ENCODE measurements at regions not wholly inside any gene's neighbourhood (a gene's known extent, or its start where the extent isn't known, plus 50 kb on each side); places are given as distances from the start of the nearest gene placed in this dataset.
"Not testable (repeated sequence)": the region's sequence is repeated elsewhere in the genome, so short reads cannot be mapped to it uniquely, and the experiment has no call there.

DNA sequence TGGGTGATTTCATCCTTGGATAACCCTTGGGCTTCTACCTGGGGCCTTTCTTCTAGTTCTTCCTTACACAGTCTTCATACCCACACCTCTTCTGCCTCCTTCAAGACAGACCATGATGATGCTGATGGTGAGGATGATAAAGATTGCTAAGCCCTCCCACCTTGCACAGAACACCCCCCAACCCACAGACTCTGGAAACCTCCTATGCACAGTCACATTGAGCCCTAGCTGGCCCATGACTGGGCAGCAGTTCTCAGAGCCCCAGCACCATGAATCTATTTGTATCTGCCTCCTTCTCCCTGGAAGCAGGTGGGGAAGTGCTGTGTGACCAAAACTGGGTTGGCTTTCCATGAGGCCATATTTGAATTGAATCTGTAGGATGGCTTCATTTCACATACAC is 99.8 kb downstream of the EN1 start:
- H3K79me2 ChIP-seq, result no peaks in the 10 kb centered on the region
- no peaks in the 10 kb centered on the region for H3K4me1 ChIP-seq
- TF ChIP-seq CTCF (IDR thresholded peaks at IDR 0.05), result no peak
- H3K27ac ChIP-seq, result no peak overlapping the region
- no peak overlapping the region for H3K9ac ChIP-seq
- H3K4me2 ChIP-seq (ENCODE audit: low read length), result no peak overlapping the region
- no peak overlapping the region for H3K4me3 ChIP-seq (ENCODE audit: low read depth, low read length)
- H3K9me3 ChIP-seq (ENCODE audit: control insufficient read depth, low read length), result no peaks in the 10 kb centered on the region
- no peaks in the 10 kb centered on the region for H3K27me3 ChIP-seq (ENCODE audit: control insufficient read depth, insufficient read depth, low read length)
- no peak overlapping the region for H2AFZ ChIP-seq
- H3K36me3 ChIP-seq (ENCODE audit: control insufficient read depth, insufficient read depth, low read length), result no peaks in the 10 kb centered on the region

GRCh38 chr2:118747066-118747465 is 100.4 kb downstream of the EN1 start:
- Histone ChIP-seq H3K36me3 (ENCODE audit: control insufficient read depth, insufficient read depth, low read length) (no peaks in the 10 kb centered on the region), H3K27ac (no peak overlapping the region), H3K27me3 (ENCODE audit: control insufficient read depth, insufficient read depth, low read length) (no peaks in the 10 kb centered on the region), H3K4me1 (no peaks in the 10 kb centered on the region), H3K4me2 (ENCODE audit: low read length) (no peak overlapping the region), H3K4me3 (ENCODE audit: low read depth, low read length) (no peak overlapping the region), H2AFZ (no peak overlapping the region), H3K9me3 (ENCODE audit: control insufficient read depth, low read length) (no peaks in the 10 kb centered on the region), H3K79me2 (no peaks in the 10 kb centered on the region), H3K9ac (no peak overlapping the region)
- TF ChIP-seq CTCF (IDR thresholded peaks at IDR 0.05), result no peak

GRCh38 chr2:118744682-118745181 is 102.7 kb downstream of the EN1 start:
- H3K9me3 ChIP-seq (ENCODE audit: control insufficient read depth, low read length); H3K4me3 ChIP-seq (ENCODE audit: low read depth, low read length); H3K4me2 ChIP-seq (ENCODE audit: low read length); H3K27ac ChIP-seq; H3K9ac ChIP-seq; H3K4me1 ChIP-seq; H3K27me3 ChIP-seq (ENCODE audit: control insufficient read depth, insufficient read depth, low read length); H3K79me2 ChIP-seq; H2AFZ ChIP-seq; H3K36me3 ChIP-seq (ENCODE audit: control insufficient read depth, insufficient read depth, low read length): not testable (repeated sequence)

DNA sequence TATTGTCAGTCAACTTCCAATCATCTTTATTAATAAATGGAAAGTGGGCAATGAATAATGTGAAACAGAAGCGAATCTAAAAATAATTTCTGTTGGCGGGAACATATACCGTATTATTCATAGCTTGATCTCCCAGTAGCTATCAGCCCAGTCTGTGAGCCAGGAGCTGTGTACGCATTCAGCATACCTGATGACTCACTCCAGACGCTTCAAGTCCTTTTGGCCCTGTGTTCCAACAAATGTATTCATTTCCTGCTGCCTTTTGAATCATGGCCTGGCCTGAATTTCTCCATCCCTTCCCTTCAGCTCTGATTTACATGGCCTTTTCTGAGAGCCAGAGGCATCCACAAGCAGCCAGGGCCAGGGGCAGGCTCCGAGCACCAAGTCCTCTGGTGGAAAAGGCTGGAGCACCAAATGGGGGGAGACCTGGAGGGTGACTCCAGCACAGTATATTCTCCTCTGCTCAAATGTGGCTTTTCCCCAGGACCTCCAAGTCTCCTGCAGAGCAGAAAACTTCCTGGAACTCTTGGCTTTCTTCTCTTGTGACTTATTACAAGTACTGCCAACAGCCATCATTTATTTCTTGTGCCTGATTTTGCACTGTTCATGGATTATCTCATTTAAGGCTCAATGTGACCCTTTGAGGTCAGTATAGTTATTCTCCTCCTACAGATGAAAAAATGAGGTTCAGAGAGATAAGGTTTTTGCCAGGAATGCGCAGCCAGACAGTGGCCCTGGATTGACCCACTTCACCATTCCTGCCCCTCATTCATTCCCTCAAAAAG is 108.7 kb downstream of the EN1 start:
- Histone ChIP-seq H3K27me3 (ENCODE audit: control insufficient read depth, insufficient read depth, low read length) (no peaks in the 10 kb centered on the region), H3K4me1 (no peaks in the 10 kb centered on the region), H3K4me3 (ENCODE audit: low read depth, low read length) (no peak overlapping the region), H3K9ac (no peak overlapping the region), H3K9me3 (ENCODE audit: control insufficient read depth, low read length) (no peaks in the 10 kb centered on the region), H3K27ac (no peak overlapping the region), H3K4me2 (ENCODE audit: low read length) (no peak overlapping the region), H3K79me2 (no peaks in the 10 kb centered on the region), H2AFZ (no peak overlapping the region), H3K36me3 (ENCODE audit: control insufficient read depth, insufficient read depth, low read length) (no peaks in the 10 kb centered on the region)
- TF ChIP-seq CTCF (IDR thresholded peaks at IDR 0.05), result no peak

DNA sequence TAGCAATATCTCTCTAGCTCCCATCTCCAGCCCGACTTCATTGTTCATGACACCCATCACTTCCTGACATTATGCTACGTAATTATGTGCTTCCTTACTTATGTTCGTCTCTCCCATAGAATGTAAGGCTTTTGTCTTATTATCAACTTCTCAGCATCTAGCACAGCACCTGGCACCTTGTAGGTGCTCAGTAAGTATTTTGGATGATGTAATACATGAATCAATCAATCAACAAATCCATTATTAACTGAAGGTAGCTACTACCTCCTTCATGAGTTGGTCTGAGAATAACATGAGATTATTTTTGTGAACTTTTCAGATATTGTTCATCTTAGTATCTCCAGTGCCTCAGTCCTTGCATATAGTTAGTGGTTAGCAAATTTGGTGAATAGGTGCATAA is 109.3 kb downstream of the EN1 start:
- no peak overlapping the region for H3K9ac ChIP-seq
- no peak overlapping the region for H3K4me2 ChIP-seq (ENCODE audit: low read length)
- H3K4me3 ChIP-seq (ENCODE audit: low read depth, low read length), result no peak overlapping the region
- H3K9me3 ChIP-seq (ENCODE audit: control insufficient read depth, low read length), result no peaks in the 10 kb centered on the region
- TF ChIP-seq CTCF (IDR thresholded peaks at IDR 0.05), result no peak
- H3K4me1 ChIP-seq, result no peaks in the 10 kb centered on the region
- no peak overlapping the region for H2AFZ ChIP-seq
- no peaks in the 10 kb centered on the region for H3K79me2 ChIP-seq
- no peaks in the 10 kb centered on the region for H3K36me3 ChIP-seq (ENCODE audit: control insufficient read depth, insufficient read depth, low read length)
- H3K27me3 ChIP-seq (ENCODE audit: control insufficient read depth, insufficient read depth, low read length), result no peaks in the 10 kb centered on the region
- H3K27ac ChIP-seq, result no peak overlapping the region

All from parathyroid adenoma (tissue), 2 donors.